Endothelial cell of umbilical vein (primary cell): ENCODE measurements at regions not wholly inside any gene's neighbourhood (a gene's known extent, or its start where the extent isn't known, plus 50 kb on each side); places are given as distances from the start of the nearest gene placed in this dataset.

Source experiments
- BruUV-seq: library from RNA; stranded (reverse); fragments of 400-500 nt; replicated peaks from 2 replicates; lab custom pipeline; 2021; lab: Mats Ljungman, UMichigan
- CTCF ChIA-PET: fragments of 300-600, 350-600 bp; sonication (Branson Sonifier 250); formaldehyde crosslinking; loops from one replicate; lab custom pipeline; 2021; ENCODE audit warnings: antibody characterized with exemption, inconsistent platforms; lab: Charles Lee
- POLR2A ChIA-PET: fragments of 300-600, 350-600 bp; sonication (Branson Sonifier 250); formaldehyde crosslinking; loops from one replicate; lab custom pipeline; 2021; ENCODE audit warnings: antibody characterized with exemption, inconsistent platforms; lab: Charles Lee
- DNase-seq: peaks from one replicate; pipeline ENCODE4 v3.0.0-alpha.2; 2011; ENCODE audit warnings: low read depth, low spot score
- FAIRE-seq: peaks from 2 replicates; lab custom pipeline; 2011; peaks lifted over from hg19 to GRCh38; lab: Jason Lieb, UNC
- H2AFZ ChIP-seq: 2 replicates; pipeline ENCODE4 v1.6.0; 2012; ENCODE audit warnings: low read depth, low read length, control low read depth, inconsistent platforms
- H3K27ac ChIP-seq: 2 replicates; pipeline ENCODE4 v1.5.1; 2011; ENCODE audit warnings: low read depth, mild to moderate bottlenecking, control low read depth, low read length, moderate library complexity; ENCODE audit not compliant: insufficient read depth
- H3K27me3 ChIP-seq, 2 experiments: 2 replicates each; pipeline versions ENCODE4 v1.6.0 to v1.6.1; 2011; ENCODE audit warnings: low read length in 2 of 2, mixed read lengths in 1 of 2; ENCODE audit not compliant: control insufficient read depth in 2 of 2, insufficient read depth in 2 of 2
- H3K36me3 ChIP-seq, 2 experiments: 2 replicates in 1 of 2; 3 replicates in 1 of 2; pipeline ENCODE4 v1.5.1; 2011; ENCODE audit warnings: low read length in 2 of 2, mild to moderate bottlenecking in 1 of 2, moderate library complexity in 1 of 2; ENCODE audit not compliant: control insufficient read depth in 2 of 2, insufficient read depth in 2 of 2; ENCODE audit errors: extremely low read depth in 1 of 2
- H3K4me1 ChIP-seq: 3 replicates; pipeline ENCODE4 v1.5.1; 2011; ENCODE audit warnings: mild to moderate bottlenecking, low read length; ENCODE audit not compliant: control insufficient read depth, insufficient read depth; ENCODE audit errors: extremely low read depth
- H3K4me2 ChIP-seq: 2 replicates; pipeline ENCODE4 v1.6.1; 2011; ENCODE audit warnings: low read length, control low read depth, mixed read lengths; ENCODE audit not compliant: insufficient read depth
- H3K4me3 ChIP-seq, 3 experiments: fragments of 200-600 bp in 1 of 3; sonication (generic), shearing (Covaris generic) in 1 of 3; replicated peaks in 1 of 3; 2 replicates each; pipeline ENCODE4 v1.5.1; 2011 to 2016; ENCODE audit warnings: control low read depth in 3 of 3, low read length in 3 of 3, mild to moderate bottlenecking in 2 of 3, inconsistent platforms in 1 of 3, low read depth in 1 of 3, moderate library complexity in 1 of 3; ENCODE audit not compliant: insufficient read depth in 1 of 3
- H3K79me2 ChIP-seq: 2 replicates; pipeline ENCODE4 v1.6.0; 2012; ENCODE audit warnings: low read length, inconsistent platforms; ENCODE audit not compliant: control insufficient read depth, insufficient read depth
- H3K9ac ChIP-seq: replicated peaks from 2 replicates; pipeline ENCODE3; 2011; ENCODE audit warnings: low read length, control low read depth; ENCODE audit not compliant: insufficient read depth; ENCODE audit errors: extremely low read depth
- H3K9me1 ChIP-seq: replicated peaks from 3 replicates; pipeline ENCODE4 v1.6.0; 2011; ENCODE audit warnings: mild to moderate bottlenecking, low read length; ENCODE audit not compliant: control insufficient read depth, insufficient read depth; ENCODE audit errors: extremely low read depth
- H3K9me3 ChIP-seq: replicated peaks from 2 replicates; pipeline ENCODE4 v1.5.1; 2012; ENCODE audit warnings: low read length, inconsistent platforms; ENCODE audit not compliant: control insufficient read depth, insufficient read depth
- H4K20me1 ChIP-seq: replicated peaks from 2 replicates; pipeline ENCODE3; 2011; ENCODE audit warnings: mild to moderate bottlenecking, low read length; ENCODE audit not compliant: control insufficient read depth, insufficient read depth; ENCODE audit errors: extremely low read depth
- EZH2 ChIP-seq: IDR thresholded peaks from 2 replicates; pipeline ENCODE4 v1.6.1; 2012; ENCODE audit warnings: borderline replicate concordance, low read depth, mild to moderate bottlenecking, moderate library complexity, low read length, inconsistent platforms; ENCODE audit not compliant: severe bottlenecking
- FOS ChIP-seq: IDR thresholded peaks from 2 replicates; pipeline ENCODE4 v1.6.1; 2011; ENCODE audit warnings: mild to moderate bottlenecking, low read length, moderate library complexity, borderline replicate concordance; ENCODE audit not compliant: insufficient read depth
- GATA2 ChIP-seq: IDR thresholded peaks from 2 replicates; pipeline ENCODE4 v1.7.0; 2011; ENCODE audit warnings: low read depth, mild to moderate bottlenecking, moderate library complexity, mixed read lengths, low read length; ENCODE audit not compliant: insufficient read length, insufficient read depth
- JUN ChIP-seq: IDR thresholded peaks from 2 replicates; pipeline ENCODE4 v1.6.1; 2011; ENCODE audit warnings: borderline replicate concordance, low read depth; ENCODE audit not compliant: insufficient read length, insufficient read depth
- MYC ChIP-seq: IDR thresholded peaks from one replicate; pipeline ENCODE4 v1.6.1; 2011; ENCODE audit warnings: mild to moderate bottlenecking, low read depth, low read length
- POLR2A ChIP-seq: IDR thresholded peaks from 2 replicates; pipeline ENCODE4 v1.6.1; 2012; ENCODE audit warnings: low read depth, mild to moderate bottlenecking, control low read depth, low read length
- POLR2AphosphoS5 ChIP-seq: IDR thresholded peaks from 2 replicates; pipeline ENCODE4 v1.6.1; 2012; ENCODE audit warnings: low read depth, mild to moderate bottlenecking, control low read depth, low read length, moderate library complexity; ENCODE audit not compliant: insufficient read depth
- dilution Hi-C: fragments of 300-500 bp; cut with MboI; formaldehyde crosslinking; loops from one replicate; pipeline ENCODE4 v1.15.0; 2019; ENCODE audit warnings: low sequenced_read_pairs; ENCODE audit not compliant: extremely low pct_ligation_motif_present
- intact Hi-C: fragments of 100-400 bp; cut with micrococcal nuclease; formaldehyde crosslinking; loops from one replicate; pipeline ENCODE4 v1.10.0; 2022
- TF ChIP-seq, protein P1 (sequence below): IDR thresholded peaks from 2 replicates; pipeline ENCODE4 v1.6.1; 2011; ENCODE audit not compliant: insufficient read depth, insufficient read length
- TF ChIP-seq, protein P2 (sequence below), 2 donors: IDR thresholded peaks; 1 replicate in 1 of 2; 2 replicates in 1 of 2; pipeline ENCODE4 v1.5.1; 2011; ENCODE audit warnings: low read length in 2 of 2, mild to moderate bottlenecking in 2 of 2, moderate library complexity in 2 of 2, control low read depth in 1 of 2, inconsistent platforms in 1 of 2, low read depth in 1 of 2; ENCODE audit not compliant: insufficient read depth in 1 of 2; ENCODE audit errors: extremely low read depth in 1 of 2

DNA sequence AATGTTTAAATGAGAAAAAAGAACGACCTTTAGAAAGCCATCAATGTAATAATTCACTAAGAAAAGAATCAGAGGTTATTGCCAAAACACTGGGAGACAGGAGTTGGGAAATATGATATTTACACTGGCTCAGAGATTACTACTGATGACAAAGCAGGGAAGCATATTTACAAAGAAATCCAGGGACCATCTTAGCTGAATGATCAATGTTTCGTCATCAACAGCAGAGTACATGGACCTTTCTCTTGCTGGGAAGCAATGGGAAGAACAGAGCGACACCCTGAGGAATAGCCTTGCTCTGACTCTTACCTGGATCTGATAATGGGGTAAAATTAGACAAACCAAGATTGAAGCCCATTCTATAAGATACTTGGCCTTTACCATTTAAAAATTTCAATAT lies 1293.5 kb downstream of the XPNPEP1 start:
- Histone ChIP-seq H3K4me1 (no peaks in the 10 kb centered on the region), H3K79me2 (no peaks in the 10 kb centered on the region), H3K9me3 (no peaks in the 10 kb centered on the region), H3K27me3 (no peaks in the 10 kb centered on the region), H3K4me3 (no peak overlapping the region), H4K20me1 (no peaks in the 10 kb centered on the region), H3K4me2 (no peak overlapping the region), H3K36me3 (no peaks in the 10 kb centered on the region), H2AFZ (no peak overlapping the region), H3K9ac (no peak overlapping the region), H3K27ac (no peak overlapping the region), H3K9me1 (no peaks in the 10 kb centered on the region)
- no TSS peak for BruUV-seq
- dilution Hi-C loops (no loop called here), intact Hi-C loops (no loop called here)
- TF ChIP-seq, protein P1, sequence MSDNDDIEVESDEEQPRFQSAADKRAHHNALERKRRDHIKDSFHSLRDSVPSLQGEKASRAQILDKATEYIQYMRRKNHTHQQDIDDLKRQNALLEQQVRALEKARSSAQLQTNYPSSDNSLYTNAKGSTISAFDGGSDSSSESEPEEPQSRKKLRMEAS: no peak
- no peak for TF ChIP-seq POLR2AphosphoS5
- TF ChIP-seq, protein P2, sequence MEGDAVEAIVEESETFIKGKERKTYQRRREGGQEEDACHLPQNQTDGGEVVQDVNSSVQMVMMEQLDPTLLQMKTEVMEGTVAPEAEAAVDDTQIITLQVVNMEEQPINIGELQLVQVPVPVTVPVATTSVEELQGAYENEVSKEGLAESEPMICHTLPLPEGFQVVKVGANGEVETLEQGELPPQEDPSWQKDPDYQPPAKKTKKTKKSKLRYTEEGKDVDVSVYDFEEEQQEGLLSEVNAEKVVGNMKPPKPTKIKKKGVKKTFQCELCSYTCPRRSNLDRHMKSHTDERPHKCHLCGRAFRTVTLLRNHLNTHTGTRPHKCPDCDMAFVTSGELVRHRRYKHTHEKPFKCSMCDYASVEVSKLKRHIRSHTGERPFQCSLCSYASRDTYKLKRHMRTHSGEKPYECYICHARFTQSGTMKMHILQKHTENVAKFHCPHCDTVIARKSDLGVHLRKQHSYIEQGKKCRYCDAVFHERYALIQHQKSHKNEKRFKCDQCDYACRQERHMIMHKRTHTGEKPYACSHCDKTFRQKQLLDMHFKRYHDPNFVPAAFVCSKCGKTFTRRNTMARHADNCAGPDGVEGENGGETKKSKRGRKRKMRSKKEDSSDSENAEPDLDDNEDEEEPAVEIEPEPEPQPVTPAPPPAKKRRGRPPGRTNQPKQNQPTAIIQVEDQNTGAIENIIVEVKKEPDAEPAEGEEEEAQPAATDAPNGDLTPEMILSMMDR (IDR thresholded peaks at IDR 0.05; ENCODE audit: extremely low read depth in 1 of 2, insufficient read depth in 1 of 2, low read depth in 1 of 2, low read length in 2 of 2): no peak
- TF ChIP-seq FOS: no peak
- TF ChIP-seq MYC: no peak
- TF ChIP-seq POLR2A: no peak
- TF ChIP-seq JUN: no peak
- no peak for TF ChIP-seq EZH2
- no peak for TF ChIP-seq GATA2
- ChIA-PET CTCF (no interaction called here), POLR2A (no interaction called here)
- DNase-seq (no peak), FAIRE-seq (no peak)
